Neural crest cell (in vitro differentiated cells): ENCODE measurements at regions not wholly inside any gene's neighbourhood (a gene's known extent, or its start where the extent isn't known, plus 50 kb on each side); places are given as distances from the start of the nearest gene placed in this dataset.

Source experiments
- DNase-seq: peaks from one replicate; pipeline ENCODE4 v3.0.0; 2021; ENCODE audit warnings: low read depth, mixed read lengths, low spot score
- H3K27ac Mint-ChIP-seq: one replicate; pipeline ENCODE4 v1.8.0; 2021; ENCODE audit warnings: mild to moderate bottlenecking, mixed read lengths; ENCODE audit not compliant: unreplicated experiment
- H3K27me3 Mint-ChIP-seq: 2 replicates; pipeline ENCODE4 v1.8.0; 2021; ENCODE audit warnings: low read depth, mild to moderate bottlenecking, mixed read lengths
- H3K36me3 Mint-ChIP-seq: 2 replicates; pipeline ENCODE4 v1.8.0; 2021; ENCODE audit warnings: low read depth, mild to moderate bottlenecking, mixed read lengths
- H3K4me1 Mint-ChIP-seq: 2 replicates; pipeline ENCODE4 v1.8.0; 2021; ENCODE audit warnings: mixed read lengths
- H3K4me3 Mint-ChIP-seq: one replicate; pipeline ENCODE4 v1.8.0; 2021; ENCODE audit warnings: mild to moderate bottlenecking, mixed read lengths
- H3K9me3 Mint-ChIP-seq: 2 replicates; pipeline ENCODE4 v1.8.0; 2021; ENCODE audit warnings: mixed read lengths
- TF ChIP-seq, protein P1 (sequence below): fragments of 200-600 bp; sonication (generic); conservative IDR thresholded peaks from 2 replicates; pipeline ENCODE4 v1.5.0; 2021; ENCODE audit warnings: antibody characterized with exemption, mild to moderate bottlenecking

- H3K27me3 Mint-ChIP-seq: no peaks in the 10 kb centered on the region
- no peak for DNase-seq
Measured at GRCh38 chr11:98587884-98588283, 432.9 kb upstream of the CNTN5 start.

GRCh38 chr11:98589967-98590366 lies 430.8 kb upstream of the CNTN5 start:
- Mint-ChIP-seq H3K9me3 (peaks cover 9% of the 10 kb centered on the region), H3K4me1 (peaks cover 7% of the 10 kb centered on the region), H3K27me3 (no peaks in the 10 kb centered on the region), H3K27ac (no peak overlapping the region), H3K36me3 (peaks cover 4% of the 10 kb centered on the region), H3K4me3 (no peak overlapping the region)
- TF ChIP-seq, protein P1, sequence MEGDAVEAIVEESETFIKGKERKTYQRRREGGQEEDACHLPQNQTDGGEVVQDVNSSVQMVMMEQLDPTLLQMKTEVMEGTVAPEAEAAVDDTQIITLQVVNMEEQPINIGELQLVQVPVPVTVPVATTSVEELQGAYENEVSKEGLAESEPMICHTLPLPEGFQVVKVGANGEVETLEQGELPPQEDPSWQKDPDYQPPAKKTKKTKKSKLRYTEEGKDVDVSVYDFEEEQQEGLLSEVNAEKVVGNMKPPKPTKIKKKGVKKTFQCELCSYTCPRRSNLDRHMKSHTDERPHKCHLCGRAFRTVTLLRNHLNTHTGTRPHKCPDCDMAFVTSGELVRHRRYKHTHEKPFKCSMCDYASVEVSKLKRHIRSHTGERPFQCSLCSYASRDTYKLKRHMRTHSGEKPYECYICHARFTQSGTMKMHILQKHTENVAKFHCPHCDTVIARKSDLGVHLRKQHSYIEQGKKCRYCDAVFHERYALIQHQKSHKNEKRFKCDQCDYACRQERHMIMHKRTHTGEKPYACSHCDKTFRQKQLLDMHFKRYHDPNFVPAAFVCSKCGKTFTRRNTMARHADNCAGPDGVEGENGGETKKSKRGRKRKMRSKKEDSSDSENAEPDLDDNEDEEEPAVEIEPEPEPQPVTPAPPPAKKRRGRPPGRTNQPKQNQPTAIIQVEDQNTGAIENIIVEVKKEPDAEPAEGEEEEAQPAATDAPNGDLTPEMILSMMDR: no peak
- DNase-seq: no peak

More at GRCh38 chr11:98587884-98588283, 432.9 kb upstream of the CNTN5 start:
- Mint-ChIP-seq H3K27ac (no peak overlapping the region), H3K9me3 (peaks cover 2% of the 10 kb centered on the region), H3K36me3 (no peaks in the 10 kb centered on the region), H3K4me1 (peaks cover 7% of the 10 kb centered on the region), H3K4me3 (no peak overlapping the region)
- TF ChIP-seq, protein P1: no peak

- Mint-ChIP-seq H3K27me3 (no peaks in the 10 kb centered on the region), H3K9me3 (peaks cover 12% of the 10 kb centered on the region), H3K36me3 (peaks cover 4% of the 10 kb centered on the region), H3K4me1 (peaks cover 12% of the 10 kb centered on the region), H3K4me3 (no peak overlapping the region), H3K27ac (no peak overlapping the region)
- DNase-seq: no peak
- TF ChIP-seq, protein P1: no peak
Measured at GRCh38 chr11:98600103-98600502, 420.6 kb upstream of the CNTN5 start.

GRCh38 chr11:98600786-98601773 lies 419.7 kb upstream of the CNTN5 start:
- Mint-ChIP-seq H3K4me1 (peaks cover 12% of the 10 kb centered on the region), H3K9me3 (peaks cover 6% of the 10 kb centered on the region), H3K27me3 (no peaks in the 10 kb centered on the region), H3K4me3 (no peak overlapping the region), H3K27ac (no peak overlapping the region), H3K36me3 (peaks cover 4% of the 10 kb centered on the region)
- TF ChIP-seq, protein P1: no peak
- no peak for DNase-seq

DNA sequence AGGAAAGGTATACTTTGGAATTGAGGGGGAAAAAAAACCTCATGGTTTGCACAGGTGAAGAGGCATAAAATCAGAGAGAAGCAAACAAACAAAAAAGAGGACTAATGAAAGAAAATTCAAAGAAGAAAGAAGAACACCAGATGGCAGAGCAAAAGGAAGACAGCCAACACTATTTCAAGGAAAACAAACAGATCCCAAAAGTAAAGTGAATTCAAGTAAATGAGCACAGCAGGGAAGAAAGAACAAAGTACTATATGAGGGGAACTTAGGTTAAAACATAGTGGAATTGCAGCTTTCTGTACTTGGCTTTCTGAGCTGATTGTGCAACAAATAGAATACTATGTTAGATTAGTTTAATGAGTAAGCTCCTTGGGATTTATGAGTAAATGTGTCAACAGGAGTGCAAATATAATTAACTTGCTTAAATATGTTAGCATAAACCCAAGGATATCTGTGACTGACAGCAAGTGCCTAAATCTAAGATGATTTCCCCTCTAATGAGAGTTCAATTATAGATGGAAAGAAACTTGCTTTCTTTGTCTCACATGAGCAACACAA lies 404.6 kb upstream of the CNTN5 start:
- DNase-seq: no peak
- no peaks in the 10 kb centered on the region for H3K27me3 Mint-ChIP-seq
- TF ChIP-seq, protein P1: no peak
- peaks cover 17% of the 10 kb centered on the region for H3K9me3 Mint-ChIP-seq
- H3K27ac Mint-ChIP-seq: no peak overlapping the region
- peaks cover 11% of the 10 kb centered on the region for H3K36me3 Mint-ChIP-seq
- no peaks in the 10 kb centered on the region for H3K4me1 Mint-ChIP-seq
- H3K4me3 Mint-ChIP-seq: no peak overlapping the region
